GM19463 (cell line): ENCODE measurements at regions not wholly inside any gene's neighbourhood (a gene's known extent, or its start where the extent isn't known, plus 50 kb on each side); places are given as distances from the start of the nearest gene placed in this dataset.
"Not testable (repeated sequence)": the region's sequence is repeated elsewhere in the genome, so short reads cannot be mapped to it uniquely, and the experiment has no call there.

Experiments
- ATAC-seq: cut with Tn5 transposase; IDR thresholded peaks from one replicate; pipeline ENCODE4 v1.9.1; 2021; ENCODE audit warnings: mild to moderate bottlenecking, moderate library complexity; ENCODE audit not compliant: unreplicated experiment

GRCh38 chr3:20668411-20668810 lies 482.4 kb upstream of the SGO1 start:
- no peak for ATAC-seq

- no peak for ATAC-seq
Measured at GRCh38 chr3:20666091-20666490, 480.1 kb upstream of the SGO1 start.

- no peak for ATAC-seq
Measured at GRCh38 chr3:20658491-20658890, 472.5 kb upstream of the SGO1 start.

GRCh38 chr3:20657560-20657959 lies 471.6 kb upstream of the SGO1 start:
- no peak for ATAC-seq

GRCh38 chr3:20652231-20652986 lies 466.4 kb upstream of the SGO1 start:
- no peak for ATAC-seq

- no peak for ATAC-seq
Measured at GRCh38 chr3:20648921-20649381, 462.9 kb upstream of the SGO1 start.

- no peak for ATAC-seq
Measured at GRCh38 chr3:20648294-20648693, 462.3 kb upstream of the SGO1 start.

GRCh38 chr3:20646425-20646824 lies 460.4 kb upstream of the SGO1 start:
- no peak for ATAC-seq

GRCh38 chr3:20645340-20645739 lies 459.3 kb upstream of the SGO1 start:
- ATAC-seq = no peak

- ATAC-seq = no peak
Measured at GRCh38 chr3:20637729-20638128, 451.7 kb upstream of the SGO1 start.

GRCh38 chr3:20622304-20622703 lies 436.3 kb upstream of the SGO1 start:
- ATAC-seq = no peak

- not testable (repeated sequence) for ATAC-seq
Measured at GRCh38 chr3:20618621-20619020, 432.6 kb upstream of the SGO1 start.

- not testable (repeated sequence) for ATAC-seq
Measured at GRCh38 chr3:20618181-20618580, 432.2 kb upstream of the SGO1 start.

- ATAC-seq = not testable (repeated sequence)
Measured at GRCh38 chr3:20615982-20616381, 430.0 kb upstream of the SGO1 start.

GRCh38 chr3:20608054-20608738 lies 422.2 kb upstream of the SGO1 start:
- no peak for ATAC-seq

- no peak for ATAC-seq
Measured at GRCh38 chr3:20604659-20605058, 418.7 kb upstream of the SGO1 start.

- ATAC-seq = no peak
Measured at GRCh38 chr3:20589275-20589674, 403.3 kb upstream of the SGO1 start.

- ATAC-seq = no peak
Measured at GRCh38 chr3:20588781-20589180, 402.8 kb upstream of the SGO1 start.

- no peak for ATAC-seq
Measured at GRCh38 chr3:20583648-20584047, 397.6 kb upstream of the SGO1 start.

GRCh38 chr3:20576228-20576627 lies 390.2 kb upstream of the SGO1 start:
- ATAC-seq = no peak

- ATAC-seq = no peak
Measured at GRCh38 chr3:20575146-20575545, 389.1 kb upstream of the SGO1 start.

- ATAC-seq = no peak
Measured at GRCh38 chr3:20574746-20575145, 388.7 kb upstream of the SGO1 start.
